ENCODE measurements at regions not wholly inside any gene's neighbourhood (a gene's known extent, or its start where the extent isn't known, plus 50 kb on each side); places are given as distances from the start of the nearest gene placed in this dataset.

DNA sequence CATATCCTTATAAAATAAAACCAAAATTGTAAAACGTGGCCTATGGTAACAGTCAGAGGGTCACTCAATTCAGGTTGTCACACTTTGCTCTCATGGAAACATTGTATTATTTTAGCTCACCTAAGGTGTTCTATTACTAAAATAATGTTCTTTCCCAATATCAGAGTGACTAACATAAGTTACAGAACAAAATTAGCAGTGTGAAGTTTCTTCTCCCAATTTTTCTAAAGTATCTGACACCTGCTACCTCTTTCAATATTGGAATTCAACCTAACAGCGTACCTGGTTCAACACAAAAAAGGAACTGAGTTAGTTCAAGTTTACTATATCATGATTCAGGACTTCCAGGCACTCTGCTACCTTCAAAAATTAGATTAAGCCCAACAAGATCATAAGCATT, 190.4 kb downstream of the ZEB2 start:
- TF ChIP-seq, protein P1, sequence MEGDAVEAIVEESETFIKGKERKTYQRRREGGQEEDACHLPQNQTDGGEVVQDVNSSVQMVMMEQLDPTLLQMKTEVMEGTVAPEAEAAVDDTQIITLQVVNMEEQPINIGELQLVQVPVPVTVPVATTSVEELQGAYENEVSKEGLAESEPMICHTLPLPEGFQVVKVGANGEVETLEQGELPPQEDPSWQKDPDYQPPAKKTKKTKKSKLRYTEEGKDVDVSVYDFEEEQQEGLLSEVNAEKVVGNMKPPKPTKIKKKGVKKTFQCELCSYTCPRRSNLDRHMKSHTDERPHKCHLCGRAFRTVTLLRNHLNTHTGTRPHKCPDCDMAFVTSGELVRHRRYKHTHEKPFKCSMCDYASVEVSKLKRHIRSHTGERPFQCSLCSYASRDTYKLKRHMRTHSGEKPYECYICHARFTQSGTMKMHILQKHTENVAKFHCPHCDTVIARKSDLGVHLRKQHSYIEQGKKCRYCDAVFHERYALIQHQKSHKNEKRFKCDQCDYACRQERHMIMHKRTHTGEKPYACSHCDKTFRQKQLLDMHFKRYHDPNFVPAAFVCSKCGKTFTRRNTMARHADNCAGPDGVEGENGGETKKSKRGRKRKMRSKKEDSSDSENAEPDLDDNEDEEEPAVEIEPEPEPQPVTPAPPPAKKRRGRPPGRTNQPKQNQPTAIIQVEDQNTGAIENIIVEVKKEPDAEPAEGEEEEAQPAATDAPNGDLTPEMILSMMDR (IDR thresholded peaks at IDR 0.05): no peak
- no peak for TF ChIP-seq POLR2A (IDR thresholded peaks at IDR 0.05)
- no peak for TF ChIP-seq EP300 (IDR thresholded peaks at IDR 0.05)
- no peak for TF ChIP-seq POLR2AphosphoS5 (IDR thresholded peaks at IDR 0.05)

Measured in upper lobe of left lung (tissue), 4 donors.